ENCODE measurements at regions not wholly inside any gene's neighbourhood (a gene's known extent, or its start where the extent isn't known, plus 50 kb on each side); places are given as distances from the start of the nearest gene placed in this dataset.

DNA sequence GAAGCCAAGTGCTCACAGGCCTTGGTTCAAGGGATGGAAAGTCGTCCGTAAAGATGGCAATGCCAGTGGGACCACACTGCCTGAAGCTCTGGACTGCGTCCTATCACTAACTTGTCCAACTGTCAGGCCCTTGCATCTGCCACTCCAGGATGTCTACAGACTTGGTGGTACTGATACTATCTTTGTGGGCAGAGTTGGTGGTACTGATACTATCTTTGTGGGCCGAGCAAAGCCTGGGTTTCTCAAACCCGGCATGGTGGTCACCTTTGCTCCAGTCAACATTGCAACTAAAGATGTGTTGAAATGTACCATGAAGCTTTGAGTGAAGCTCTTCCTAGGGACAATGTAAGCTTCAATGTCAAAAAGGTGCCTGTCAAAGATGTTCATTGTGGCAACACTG, 128.4 kb upstream of the SEL1L start:
- H3K27me3 ChIP-seq (ENCODE audit: control insufficient read depth, insufficient read depth, low read length) = no peaks in the 10 kb centered on the region
- H3K4me1 ChIP-seq (ENCODE audit: control insufficient read depth, insufficient read depth, low read length) = no peaks in the 10 kb centered on the region
- no peaks in the 10 kb centered on the region for H3K9me3 ChIP-seq (ENCODE audit: control insufficient read depth, insufficient read depth, low read depth, low read length)
- intact Hi-C loops (cut with micrococcal nuclease; ENCODE audit: unreplicated experiment) (no loop called here), in situ Hi-C loops (cut with HindIII; ENCODE audit: low pct_unique_long_range_greater_than_20kb, low sequenced_read_pairs) (no loop called here)
- TF ChIP-seq SIN3A (IDR thresholded peaks at IDR 0.05; ENCODE audit: borderline replicate concordance, insufficient read depth, low read depth, low read length) (no peak), POLR2AphosphoS5 (IDR thresholded peaks at IDR 0.05; ENCODE audit: low read depth, low read length) (no peak)
- TF ChIP-seq, protein P1, sequence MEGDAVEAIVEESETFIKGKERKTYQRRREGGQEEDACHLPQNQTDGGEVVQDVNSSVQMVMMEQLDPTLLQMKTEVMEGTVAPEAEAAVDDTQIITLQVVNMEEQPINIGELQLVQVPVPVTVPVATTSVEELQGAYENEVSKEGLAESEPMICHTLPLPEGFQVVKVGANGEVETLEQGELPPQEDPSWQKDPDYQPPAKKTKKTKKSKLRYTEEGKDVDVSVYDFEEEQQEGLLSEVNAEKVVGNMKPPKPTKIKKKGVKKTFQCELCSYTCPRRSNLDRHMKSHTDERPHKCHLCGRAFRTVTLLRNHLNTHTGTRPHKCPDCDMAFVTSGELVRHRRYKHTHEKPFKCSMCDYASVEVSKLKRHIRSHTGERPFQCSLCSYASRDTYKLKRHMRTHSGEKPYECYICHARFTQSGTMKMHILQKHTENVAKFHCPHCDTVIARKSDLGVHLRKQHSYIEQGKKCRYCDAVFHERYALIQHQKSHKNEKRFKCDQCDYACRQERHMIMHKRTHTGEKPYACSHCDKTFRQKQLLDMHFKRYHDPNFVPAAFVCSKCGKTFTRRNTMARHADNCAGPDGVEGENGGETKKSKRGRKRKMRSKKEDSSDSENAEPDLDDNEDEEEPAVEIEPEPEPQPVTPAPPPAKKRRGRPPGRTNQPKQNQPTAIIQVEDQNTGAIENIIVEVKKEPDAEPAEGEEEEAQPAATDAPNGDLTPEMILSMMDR (IDR thresholded peaks at IDR 0.05) = no peak
- ChIA-PET POLR2A (no interaction called here), CTCF (no interaction called here)
- DNase-seq (ENCODE audit: low read depth, low spot score) (no peak), ATAC-seq (no peak)
- H3K36me3 ChIP-seq (ENCODE audit: control insufficient read depth, insufficient read depth, low read length) = no peaks in the 10 kb centered on the region
- H3K4me3 ChIP-seq (ENCODE audit: low read depth in 2 of 2, low read length in 2 of 2) = no peak overlapping the region
- no TSS peak for BruUV-seq (replicated peaks)
- no peak overlapping the region for H3K27ac ChIP-seq (ENCODE audit: low read length)

DNA sequence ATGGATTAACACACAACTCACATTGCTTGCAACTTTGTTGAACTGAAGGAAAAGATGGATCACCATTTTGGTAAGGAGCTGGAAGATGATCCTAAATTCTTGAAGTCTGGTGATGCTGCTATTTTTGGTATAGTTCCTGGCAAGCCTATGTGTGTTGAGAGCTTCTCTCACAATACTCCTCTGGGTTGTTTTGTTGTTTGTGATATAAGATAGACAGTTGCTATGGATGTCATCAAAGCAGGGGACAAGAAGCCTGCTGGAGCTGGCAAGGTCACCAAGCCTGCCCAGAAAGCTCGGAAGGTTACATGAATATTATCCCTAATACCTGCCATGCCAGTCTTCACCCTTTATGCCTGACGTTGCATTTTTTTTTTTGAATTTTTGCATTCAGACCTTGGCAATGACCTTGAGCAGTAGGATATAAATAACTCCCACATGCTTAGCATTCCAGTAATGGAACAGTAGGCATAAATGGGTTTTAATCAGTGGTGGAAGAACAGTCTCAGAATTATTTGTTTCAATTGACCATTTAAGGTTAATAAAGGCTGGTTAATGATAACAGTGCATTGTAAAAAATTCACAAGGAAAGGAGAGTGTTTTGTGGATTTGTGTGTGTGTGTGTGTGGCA, 129.0 kb upstream of the SEL1L start:
- in situ Hi-C loops (cut with HindIII; ENCODE audit: low pct_unique_long_range_greater_than_20kb, low sequenced_read_pairs) = no loop called here
- TF ChIP-seq TCF7L2 (IDR thresholded peaks at IDR 0.05; ENCODE audit: low read depth, low read length) = no peak
- intact Hi-C loops (cut with micrococcal nuclease; ENCODE audit: unreplicated experiment) = no loop called here
- no peak for DNase-seq (ENCODE audit: low read depth, low spot score)
- no TSS peak for BruUV-seq (replicated peaks)
- Histone ChIP-seq H3K27me3 (ENCODE audit: control insufficient read depth, insufficient read depth, low read length) (no peaks in the 10 kb centered on the region), H3K27ac (ENCODE audit: low read length) (no peak overlapping the region), H3K4me3 (ENCODE audit: low read depth in 2 of 2, low read length in 2 of 2) (no peak overlapping the region), H3K9me3 (ENCODE audit: control insufficient read depth, insufficient read depth, low read depth, low read length) (no peaks in the 10 kb centered on the region), H3K36me3 (ENCODE audit: control insufficient read depth, insufficient read depth, low read length) (no peaks in the 10 kb centered on the region), H3K4me1 (ENCODE audit: control insufficient read depth, insufficient read depth, low read length) (no peaks in the 10 kb centered on the region)
- ChIA-PET CTCF (no interaction called here), POLR2A (no interaction called here)
- no peak for ATAC-seq

DNA sequence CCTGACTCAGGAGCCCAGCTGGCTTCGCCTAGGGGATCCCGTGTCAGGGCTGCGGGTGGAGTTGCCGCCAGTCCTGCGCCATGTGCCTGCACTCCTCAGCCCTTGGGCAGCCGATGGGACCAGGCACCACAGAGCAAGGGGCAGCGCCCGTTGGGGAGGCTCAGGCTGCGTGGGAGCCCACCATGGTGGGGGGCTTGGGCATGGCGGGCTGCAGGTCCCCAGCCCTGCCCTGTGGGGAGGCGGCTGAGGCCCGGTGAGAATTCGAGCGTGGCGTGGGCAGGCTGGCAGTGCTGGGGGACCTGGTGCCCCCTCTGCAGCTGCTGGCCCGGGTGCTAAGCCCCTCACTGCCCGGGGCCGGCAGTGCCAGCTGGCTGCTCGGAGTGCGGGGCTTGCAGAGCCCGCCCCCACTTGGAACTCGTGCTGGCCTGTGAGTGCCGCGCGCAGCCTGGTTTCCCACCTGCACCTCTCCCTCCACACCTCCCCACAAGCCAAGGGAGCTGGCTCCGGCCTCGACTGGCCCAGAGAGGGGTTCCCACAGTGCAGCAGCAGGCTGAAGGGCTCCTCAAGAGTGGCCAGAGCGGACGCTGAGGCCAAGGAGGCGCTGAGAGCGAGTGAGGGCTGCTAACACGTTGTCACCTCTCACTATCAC, 135.1 kb upstream of the SEL1L start:
- CTCF ChIA-PET = no interaction called here
- no peak overlapping the region for H3K4me3 ChIP-seq (ENCODE audit: low read depth in 2 of 2, low read length in 2 of 2)
- H3K9me3 ChIP-seq (ENCODE audit: control insufficient read depth, insufficient read depth, low read depth, low read length) = no peaks in the 10 kb centered on the region
- no peaks in the 10 kb centered on the region for H3K27me3 ChIP-seq (ENCODE audit: control insufficient read depth, insufficient read depth, low read length)
- DNase-seq (ENCODE audit: low read depth, low spot score) (no peak), ATAC-seq (no peak)
- no TSS peak for BruUV-seq (replicated peaks)
- H3K4me1 ChIP-seq (ENCODE audit: control insufficient read depth, insufficient read depth, low read length) = no peaks in the 10 kb centered on the region
- no peak overlapping the region for H3K27ac ChIP-seq (ENCODE audit: low read length)
- no peaks in the 10 kb centered on the region for H3K36me3 ChIP-seq (ENCODE audit: control insufficient read depth, insufficient read depth, low read length)
- intact Hi-C loops (cut with micrococcal nuclease; ENCODE audit: unreplicated experiment) (no loop called here), in situ Hi-C loops (cut with HindIII; ENCODE audit: low pct_unique_long_range_greater_than_20kb, low sequenced_read_pairs) (no loop called here)
- TF ChIP-seq, protein P1 (IDR thresholded peaks at IDR 0.05) = no peak
- TF ChIP-seq TCF7L2 (IDR thresholded peaks at IDR 0.05; ENCODE audit: low read depth, low read length) = no peak
- TF ChIP-seq SIN3A (IDR thresholded peaks at IDR 0.05; ENCODE audit: borderline replicate concordance, insufficient read depth, low read depth, low read length) = no peak
- no peak for TF ChIP-seq POLR2AphosphoS5 (IDR thresholded peaks at IDR 0.05; ENCODE audit: low read depth, low read length)
- TF ChIP-seq, protein P2, sequence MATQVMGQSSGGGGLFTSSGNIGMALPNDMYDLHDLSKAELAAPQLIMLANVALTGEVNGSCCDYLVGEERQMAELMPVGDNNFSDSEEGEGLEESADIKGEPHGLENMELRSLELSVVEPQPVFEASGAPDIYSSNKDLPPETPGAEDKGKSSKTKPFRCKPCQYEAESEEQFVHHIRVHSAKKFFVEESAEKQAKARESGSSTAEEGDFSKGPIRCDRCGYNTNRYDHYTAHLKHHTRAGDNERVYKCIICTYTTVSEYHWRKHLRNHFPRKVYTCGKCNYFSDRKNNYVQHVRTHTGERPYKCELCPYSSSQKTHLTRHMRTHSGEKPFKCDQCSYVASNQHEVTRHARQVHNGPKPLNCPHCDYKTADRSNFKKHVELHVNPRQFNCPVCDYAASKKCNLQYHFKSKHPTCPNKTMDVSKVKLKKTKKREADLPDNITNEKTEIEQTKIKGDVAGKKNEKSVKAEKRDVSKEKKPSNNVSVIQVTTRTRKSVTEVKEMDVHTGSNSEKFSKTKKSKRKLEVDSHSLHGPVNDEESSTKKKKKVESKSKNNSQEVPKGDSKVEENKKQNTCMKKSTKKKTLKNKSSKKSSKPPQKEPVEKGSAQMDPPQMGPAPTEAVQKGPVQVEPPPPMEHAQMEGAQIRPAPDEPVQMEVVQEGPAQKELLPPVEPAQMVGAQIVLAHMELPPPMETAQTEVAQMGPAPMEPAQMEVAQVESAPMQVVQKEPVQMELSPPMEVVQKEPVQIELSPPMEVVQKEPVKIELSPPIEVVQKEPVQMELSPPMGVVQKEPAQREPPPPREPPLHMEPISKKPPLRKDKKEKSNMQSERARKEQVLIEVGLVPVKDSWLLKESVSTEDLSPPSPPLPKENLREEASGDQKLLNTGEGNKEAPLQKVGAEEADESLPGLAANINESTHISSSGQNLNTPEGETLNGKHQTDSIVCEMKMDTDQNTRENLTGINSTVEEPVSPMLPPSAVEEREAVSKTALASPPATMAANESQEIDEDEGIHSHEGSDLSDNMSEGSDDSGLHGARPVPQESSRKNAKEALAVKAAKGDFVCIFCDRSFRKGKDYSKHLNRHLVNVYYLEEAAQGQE (IDR thresholded peaks at IDR 0.05; ENCODE audit: insufficient read depth in 1 of 2, low read depth in 2 of 2, low read length in 1 of 2) = no peak
- POLR2A ChIA-PET = no interaction called here
